ENCODE measurements at regions not wholly inside any gene's neighbourhood (a gene's known extent, or its start where the extent isn't known, plus 50 kb on each side); places are given as distances from the start of the nearest gene placed in this dataset.
"Not testable (repeated sequence)": the region's sequence is repeated elsewhere in the genome, so short reads cannot be mapped to it uniquely, and the experiment has no call there.

- DNase-seq, result no peak
Measured at GRCh38 chr13:84645196-84646012, 763.1 kb upstream of the SLITRK1 start.

DNA sequence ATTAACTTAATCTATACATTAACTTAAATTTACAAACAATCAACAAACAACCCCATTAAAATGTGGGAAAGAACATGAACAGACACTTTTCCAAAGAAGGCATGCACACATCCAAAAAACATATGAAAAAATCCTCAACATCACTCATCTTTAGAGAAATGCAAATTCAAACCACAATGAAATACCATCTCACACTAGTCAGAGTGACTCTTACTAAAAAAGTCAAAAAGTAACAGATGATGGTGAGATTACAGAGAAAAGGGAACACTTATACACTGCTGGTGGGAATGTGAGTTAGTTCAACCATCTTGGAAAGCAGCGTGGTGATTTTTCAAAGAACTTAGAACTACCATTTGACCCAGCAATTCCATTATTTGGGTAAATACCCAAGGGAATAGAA is 759.2 kb upstream of the SLITRK1 start:
- no peak for DNase-seq

DNA sequence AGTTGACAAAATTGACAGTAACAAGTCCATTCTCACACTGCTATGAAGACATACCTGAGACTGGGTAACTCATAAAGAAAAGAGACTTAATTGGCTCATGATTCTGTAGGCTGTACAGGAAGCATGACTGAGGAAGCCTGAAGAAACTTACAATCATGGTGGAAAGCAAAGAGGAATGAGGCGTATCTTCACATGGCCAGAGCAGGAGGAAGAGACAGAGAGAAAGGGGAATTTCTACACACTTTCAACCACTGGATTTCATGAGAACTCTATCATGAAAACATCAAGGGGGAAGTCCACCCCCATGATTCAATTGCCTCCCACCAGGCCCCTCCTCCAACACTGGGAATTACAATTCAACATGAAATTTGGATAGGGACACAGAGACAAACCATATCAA is 758.4 kb upstream of the SLITRK1 start:
- DNase-seq, result no peak

DNA sequence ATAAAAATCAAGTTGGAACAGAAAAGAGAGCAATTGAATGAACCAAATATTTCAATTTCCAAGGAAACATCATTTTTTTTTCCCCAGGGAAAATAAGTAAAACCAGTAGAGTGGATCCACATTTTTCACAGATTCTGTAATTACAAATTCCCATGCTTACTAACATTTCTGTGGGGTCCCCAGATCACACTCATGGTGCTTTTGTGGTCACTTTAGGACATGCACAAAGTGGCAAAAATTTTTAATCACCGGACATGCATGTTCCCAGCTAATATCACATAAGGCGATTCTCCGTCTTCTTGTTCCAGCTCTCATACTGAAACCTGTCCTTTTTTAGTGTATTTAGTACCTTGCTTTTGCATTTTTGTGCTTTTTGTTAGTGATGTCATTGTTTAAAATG is 748.2 kb upstream of the SLITRK1 start:
- no peak for DNase-seq

- no peak for DNase-seq
Measured at GRCh38 chr13:84616864-84617263, 734.6 kb upstream of the SLITRK1 start.

- DNase-seq, result no peak
Measured at GRCh38 chr13:84609716-84610115, 727.4 kb upstream of the SLITRK1 start.

GRCh38 chr13:84607261-84608013 is 725.2 kb upstream of the SLITRK1 start:
- DNase-seq, result no peak

- DNase-seq, result no peak
Measured at GRCh38 chr13:84606616-84607015, 724.3 kb upstream of the SLITRK1 start.

- no peak for DNase-seq
Measured at GRCh38 chr13:84605927-84606326, 723.7 kb upstream of the SLITRK1 start.

DNA sequence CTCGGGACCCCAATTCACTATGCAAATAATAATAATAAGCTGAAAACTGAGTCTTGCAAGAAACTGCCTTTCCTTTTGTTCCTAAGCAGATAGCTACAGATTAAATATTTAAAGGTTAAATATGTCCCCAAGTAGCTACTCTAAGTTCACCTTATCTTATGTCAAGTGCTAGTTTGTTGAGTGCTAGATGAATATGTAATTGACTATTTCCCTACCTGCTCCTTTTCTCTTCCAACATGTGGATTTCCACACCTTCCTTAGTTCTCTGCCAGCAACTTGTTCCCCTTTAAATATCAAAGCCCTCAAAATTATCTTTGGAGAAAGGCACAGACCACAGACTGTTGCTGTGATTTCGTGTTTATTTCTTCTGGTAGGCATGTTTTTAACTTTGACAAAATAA is 709.2 kb upstream of the SLITRK1 start:
- DNase-seq, result no peak

- DNase-seq, result no peak
Measured at GRCh38 chr13:84590663-84591062, 708.4 kb upstream of the SLITRK1 start.

DNA sequence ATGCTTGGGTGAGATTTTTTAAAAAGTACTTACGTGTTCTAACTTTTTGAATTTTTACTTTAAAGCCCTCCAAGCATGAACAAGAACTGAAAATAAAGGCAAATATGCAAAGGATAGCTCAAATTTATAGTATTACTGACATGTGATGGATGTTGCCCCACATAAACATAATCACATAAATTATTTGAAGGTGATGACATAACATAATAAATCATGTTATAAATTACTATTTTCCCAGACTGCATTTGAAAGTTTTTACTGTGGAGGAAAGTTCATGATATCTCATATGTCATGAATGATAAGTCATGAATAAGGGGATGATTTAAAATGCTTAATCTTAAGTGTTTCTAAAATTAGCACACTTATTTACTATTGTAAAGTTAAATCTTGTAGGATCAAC is 705.7 kb upstream of the SLITRK1 start:
- DNase-seq, result no peak

DNA sequence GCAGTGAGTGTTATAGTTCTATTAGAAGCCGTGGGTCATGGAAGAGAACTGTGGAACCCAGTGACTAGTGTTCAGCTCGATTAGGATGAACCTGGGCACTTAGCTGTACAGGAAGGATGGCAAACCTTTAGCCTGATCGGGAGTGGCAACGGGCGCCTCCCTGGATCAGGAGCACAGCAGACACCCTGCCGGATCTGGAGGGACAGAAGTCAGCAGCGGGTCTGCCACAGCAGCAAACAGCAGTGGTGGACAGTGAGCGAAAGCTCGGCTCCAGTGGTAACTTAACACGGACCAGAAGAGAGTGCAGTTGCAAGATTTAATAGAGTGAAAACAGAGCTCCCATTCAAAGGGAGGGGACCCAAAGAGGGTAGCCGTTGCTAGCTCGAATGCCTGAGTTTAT is 697.6 kb upstream of the SLITRK1 start:
- not testable (repeated sequence) for DNase-seq

DNA sequence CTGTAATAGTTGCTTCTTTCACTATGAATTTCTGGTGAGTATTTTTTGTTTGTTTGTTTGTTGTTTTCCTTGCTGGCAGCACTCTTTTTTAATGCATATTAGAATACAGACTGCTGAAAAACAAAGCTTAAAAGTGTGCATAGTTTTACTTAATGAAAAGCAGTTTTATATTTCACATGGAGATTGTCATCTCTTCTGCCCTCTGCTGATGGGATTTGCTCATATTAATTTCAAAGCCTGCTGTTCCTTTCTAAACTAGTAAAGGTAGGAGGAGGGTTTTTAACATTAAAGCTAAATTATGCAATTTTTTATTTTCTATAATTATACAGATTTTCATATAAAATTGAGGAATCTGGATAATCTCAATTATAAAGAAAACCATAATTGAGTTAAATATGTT is 692.6 kb upstream of the SLITRK1 start:
- no peak for DNase-seq

GRCh38 chr13:84571264-84571663 is 689.0 kb upstream of the SLITRK1 start:
- DNase-seq, result no peak

DNA sequence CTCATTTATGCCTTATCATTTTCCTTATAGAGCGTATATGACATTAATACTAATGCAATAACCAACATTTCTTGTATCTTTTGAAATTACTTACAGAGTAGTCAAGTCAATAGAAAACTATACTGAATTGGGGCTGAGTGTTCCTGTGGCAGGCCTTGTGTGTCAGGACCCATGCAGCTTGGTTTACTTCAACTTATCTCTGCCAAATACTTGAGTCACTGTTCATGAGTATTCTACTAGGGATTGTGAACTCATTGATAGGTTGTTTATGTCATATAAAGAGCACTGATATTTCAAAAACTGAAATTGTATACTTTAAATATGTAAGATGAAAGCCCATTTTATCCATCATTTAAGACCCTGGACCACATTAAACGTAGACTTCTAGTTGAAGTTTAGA is 688.6 kb upstream of the SLITRK1 start:
- DNase-seq, result no peak

- DNase-seq, result no peak
Measured at GRCh38 chr13:84569366-84569765, 687.1 kb upstream of the SLITRK1 start.

DNA sequence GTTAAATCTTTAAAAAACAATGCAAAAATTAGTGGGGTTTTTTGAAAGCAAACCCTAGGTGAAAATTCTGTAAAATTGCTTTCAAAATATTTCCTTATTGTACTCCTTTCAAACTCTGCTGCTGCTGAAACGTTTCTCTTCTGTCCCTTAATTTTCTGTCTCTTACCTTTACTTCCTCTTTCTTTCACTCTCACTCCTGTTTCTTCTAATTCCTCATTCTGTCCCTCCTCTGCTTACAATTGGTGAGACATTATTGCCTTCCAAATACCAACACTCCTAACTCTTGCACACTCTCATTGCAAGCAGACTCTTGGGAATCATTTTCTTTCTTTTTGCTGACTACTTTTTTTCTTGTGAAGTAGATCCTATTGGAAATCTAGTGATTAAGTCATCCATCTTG is 685.6 kb upstream of the SLITRK1 start:
- DNase-seq, result no peak

DNA sequence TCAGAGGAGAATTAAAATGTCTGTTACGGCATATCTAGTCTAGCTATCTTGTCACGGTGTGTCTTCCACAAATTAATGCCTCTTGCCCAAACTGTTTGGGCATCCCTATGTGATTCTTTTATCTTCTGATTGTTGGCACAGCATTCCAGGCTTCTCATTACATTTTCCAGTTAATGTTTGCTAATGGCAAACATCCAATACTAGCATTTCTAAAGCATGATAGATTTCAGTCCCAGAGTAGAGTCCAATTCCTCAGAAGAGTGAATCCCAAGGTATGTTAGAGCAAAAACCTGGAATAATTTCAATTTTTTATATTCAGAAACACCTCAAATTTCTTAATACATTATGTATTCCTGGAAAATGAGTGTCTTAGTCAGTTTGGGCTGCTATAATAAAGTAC is 684.5 kb upstream of the SLITRK1 start:
- no peak for DNase-seq

DNA sequence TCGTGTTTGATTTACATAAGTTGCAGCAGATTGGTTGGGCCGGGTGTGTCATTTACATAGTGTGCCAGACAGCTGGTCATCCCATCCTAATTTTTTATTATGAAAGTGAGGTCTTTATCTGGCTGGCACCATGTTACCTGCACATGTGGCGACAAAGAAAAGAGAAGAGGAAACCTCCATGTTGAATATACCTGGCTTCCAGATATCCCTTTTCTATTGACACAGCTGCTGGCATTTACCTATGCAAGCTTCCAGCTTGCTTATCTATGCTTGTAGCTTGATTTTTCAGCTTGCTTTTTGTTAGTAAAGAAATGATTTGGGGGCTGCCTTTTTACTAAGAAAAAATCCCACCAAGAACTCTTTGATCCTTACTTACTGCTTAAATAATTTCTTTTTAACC is 681.3 kb upstream of the SLITRK1 start:
- no peak for DNase-seq

DNA sequence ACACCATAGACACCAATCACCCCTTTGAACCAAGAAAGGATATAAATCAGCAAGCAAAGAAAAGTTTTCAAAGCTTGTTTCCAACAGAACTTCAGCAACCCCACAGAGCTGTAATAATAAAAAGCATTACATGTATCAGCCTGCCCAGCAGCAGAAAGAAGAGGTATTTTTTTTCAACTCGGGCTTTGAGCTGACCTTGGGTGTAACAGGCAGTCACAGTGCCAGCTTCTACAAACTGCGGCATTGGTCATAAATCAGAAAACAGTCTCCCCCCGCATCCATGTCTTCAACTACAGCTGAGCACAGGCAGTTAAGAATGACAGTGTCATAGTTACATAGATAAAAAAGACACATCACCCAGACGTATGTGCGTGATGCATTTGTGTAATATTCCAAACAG is 671.0 kb upstream of the SLITRK1 start:
- DNase-seq, result no peak

DNA sequence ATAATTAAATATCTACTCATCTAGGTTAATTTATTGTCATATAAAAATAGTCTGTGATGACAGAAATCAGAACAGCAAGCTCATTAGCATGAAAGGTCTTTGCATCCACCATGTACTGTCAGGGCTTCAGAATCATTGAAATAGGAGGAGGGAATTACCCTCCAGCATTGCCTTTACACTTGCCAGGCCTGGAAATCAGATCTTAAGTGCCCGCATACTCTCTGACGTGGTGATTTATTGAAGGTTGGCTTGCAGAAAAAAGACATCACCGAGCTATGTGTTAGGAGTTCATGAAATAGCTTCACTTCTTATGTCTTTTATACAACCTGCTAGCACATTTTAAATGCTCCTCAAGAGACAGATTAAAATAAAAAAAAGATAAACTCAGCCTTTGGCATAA is 661.7 kb upstream of the SLITRK1 start:
- no peak for DNase-seq

DNA sequence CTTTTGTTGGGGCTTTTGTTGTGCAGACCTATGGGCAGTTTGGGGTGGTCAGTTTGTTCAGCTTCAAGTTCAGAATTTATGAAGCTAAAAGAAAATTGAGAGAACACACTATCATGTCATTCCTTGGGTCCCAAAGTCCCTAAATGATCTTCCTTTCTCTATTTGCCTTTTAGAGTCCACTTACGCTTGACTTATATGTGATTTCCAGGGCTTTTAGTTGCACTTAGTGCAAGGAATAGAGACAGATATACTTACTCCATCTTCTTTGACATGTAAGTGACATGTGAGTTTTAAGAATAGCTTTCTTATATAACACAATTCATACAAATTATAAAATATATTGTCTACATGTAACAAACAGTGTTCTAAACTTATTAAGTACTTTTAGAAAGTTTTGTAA is 660.1 kb upstream of the SLITRK1 start:
- no peak for DNase-seq

- DNase-seq, result no peak
Measured at GRCh38 chr13:84536906-84537305, 654.6 kb upstream of the SLITRK1 start.
